OCI-LY1 (cell line): ENCODE measurements at regions not wholly inside any gene's neighbourhood (a gene's known extent, or its start where the extent isn't known, plus 50 kb on each side); places are given as distances from the start of the nearest gene placed in this dataset.

ENCODE experiments used
- EZH2 ChIP-seq: fragments of 200-600 bp; sonication (generic), shearing (Covaris generic); IDR thresholded peaks from 2 replicates; pipeline ENCODE4 v1.8.0; 2017; ENCODE audit warnings: borderline replicate concordance, mixed run types, mild to moderate bottlenecking, antibody characterized with exemption, low read length, moderate library complexity, mixed read lengths
- TF ChIP-seq, protein P1 (sequence below): fragments of 200-600 bp; sonication (generic), shearing (Covaris generic); IDR thresholded peaks from 2 replicates; pipeline ENCODE4 v1.5.1; 2017; ENCODE audit warnings: mild to moderate bottlenecking, antibody characterized with exemption, low read length, moderate library complexity, mixed read lengths

DNA sequence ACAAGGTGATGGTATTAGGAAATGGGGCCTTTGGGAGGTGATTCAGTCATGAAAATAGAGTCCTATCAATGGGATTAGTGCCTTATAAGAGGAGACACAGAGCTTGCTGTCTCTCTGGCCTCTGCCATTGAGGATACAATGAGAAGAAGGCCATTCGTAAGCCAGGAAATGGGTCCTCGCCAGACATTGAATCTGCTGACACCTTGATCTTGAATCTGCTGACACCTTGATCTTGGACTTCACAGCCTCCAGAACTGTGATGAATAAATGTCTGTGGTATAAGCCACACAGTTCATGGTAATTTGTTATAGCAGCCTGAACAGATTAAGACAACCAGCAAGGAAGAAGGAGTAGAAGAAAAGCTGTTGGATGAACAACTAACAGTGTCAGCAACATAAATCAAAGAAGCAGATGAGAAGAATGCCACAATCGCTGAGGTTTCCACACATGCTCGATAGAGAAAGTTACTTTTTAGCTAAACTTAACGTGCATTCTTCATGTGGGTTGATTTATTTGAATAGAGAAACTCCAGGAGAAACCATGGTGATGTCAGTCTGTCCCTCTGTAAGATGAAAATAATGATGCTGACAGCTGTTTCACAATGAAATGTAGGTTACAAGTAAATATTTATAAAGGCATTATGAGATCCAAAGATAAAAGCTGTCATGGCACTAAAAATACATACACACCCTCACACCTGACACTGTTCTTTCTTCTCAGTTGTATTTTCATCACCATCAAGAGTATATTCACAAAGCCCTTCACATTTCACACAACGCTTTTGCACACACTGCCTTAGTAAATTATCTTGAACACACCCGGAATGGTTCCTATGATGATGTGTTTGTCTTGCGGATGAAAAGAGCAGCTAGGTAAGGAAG is 153.7 kb upstream of the NCK2 start:
- TF ChIP-seq, protein P1, sequence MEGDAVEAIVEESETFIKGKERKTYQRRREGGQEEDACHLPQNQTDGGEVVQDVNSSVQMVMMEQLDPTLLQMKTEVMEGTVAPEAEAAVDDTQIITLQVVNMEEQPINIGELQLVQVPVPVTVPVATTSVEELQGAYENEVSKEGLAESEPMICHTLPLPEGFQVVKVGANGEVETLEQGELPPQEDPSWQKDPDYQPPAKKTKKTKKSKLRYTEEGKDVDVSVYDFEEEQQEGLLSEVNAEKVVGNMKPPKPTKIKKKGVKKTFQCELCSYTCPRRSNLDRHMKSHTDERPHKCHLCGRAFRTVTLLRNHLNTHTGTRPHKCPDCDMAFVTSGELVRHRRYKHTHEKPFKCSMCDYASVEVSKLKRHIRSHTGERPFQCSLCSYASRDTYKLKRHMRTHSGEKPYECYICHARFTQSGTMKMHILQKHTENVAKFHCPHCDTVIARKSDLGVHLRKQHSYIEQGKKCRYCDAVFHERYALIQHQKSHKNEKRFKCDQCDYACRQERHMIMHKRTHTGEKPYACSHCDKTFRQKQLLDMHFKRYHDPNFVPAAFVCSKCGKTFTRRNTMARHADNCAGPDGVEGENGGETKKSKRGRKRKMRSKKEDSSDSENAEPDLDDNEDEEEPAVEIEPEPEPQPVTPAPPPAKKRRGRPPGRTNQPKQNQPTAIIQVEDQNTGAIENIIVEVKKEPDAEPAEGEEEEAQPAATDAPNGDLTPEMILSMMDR: no peak
- TF ChIP-seq EZH2: no peak
